ENCODE measurements at regions not wholly inside any gene's neighbourhood (a gene's known extent, or its start where the extent isn't known, plus 50 kb on each side); places are given as distances from the start of the nearest gene placed in this dataset.

DNA sequence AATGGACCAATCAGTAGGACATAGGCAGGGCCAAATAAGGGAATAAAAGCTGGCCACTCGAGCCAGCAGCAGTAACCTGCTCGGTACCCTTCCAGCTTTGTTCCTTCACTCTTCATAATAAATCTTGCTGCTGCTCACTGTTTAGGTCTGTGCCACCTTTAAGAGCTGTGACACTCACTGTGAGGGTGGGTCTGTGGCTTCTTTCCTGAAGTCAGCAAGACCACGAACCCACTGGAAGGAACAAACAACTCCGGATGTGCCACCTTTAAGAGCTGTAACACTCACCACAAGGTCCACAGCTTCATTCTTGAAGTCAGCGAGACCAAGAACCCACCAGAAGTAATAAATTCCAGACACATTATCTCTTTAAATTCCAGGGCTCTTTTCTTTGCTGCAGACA, 1922.3 kb upstream of the PCDH20 start:
- Mint-ChIP-seq H3K36me3 (ENCODE audit: low read depth) (no peaks in the 10 kb centered on the region), H3K4me3 (no peak overlapping the region), H3K27me3 (ENCODE audit: insufficient read depth, low read depth, poor library complexity) (peaks cover 3% of the 10 kb centered on the region), H3K27ac (no peak overlapping the region), H3K9me3 (no peaks in the 10 kb centered on the region), H3K4me1 (no peaks in the 10 kb centered on the region)
- no peaks in the 10 kb centered on the region for H3K79me2 ChIP-seq (replicated peaks; ENCODE audit: insufficient read depth)
- H3K4me3 ChIP-seq: no peak overlapping the region
- no peak overlapping the region for H2AFZ ChIP-seq
- H3F3A ChIP-seq (replicated peaks; ENCODE audit: low read depth): no peaks in the 10 kb centered on the region
- no peak for DNase-seq (ENCODE audit: low spot score)
- H3K27ac ChIP-seq (ENCODE audit: low read depth): no peak overlapping the region
- no peaks in the 10 kb centered on the region for H4K20me1 ChIP-seq (replicated peaks; ENCODE audit: insufficient read depth)
- peaks cover 4% of the 10 kb centered on the region; the same call in 1 of the 2 replicates for H3K9me2 ChIP-seq (ENCODE audit: insufficient read depth)
- no peak overlapping the region for H3K4me2 ChIP-seq
- no peak for TF ChIP-seq JUNB (IDR thresholded peaks at IDR 0.05; ENCODE audit: unreplicated experiment)
- no peak for TF ChIP-seq EZH2 (IDR thresholded peaks at IDR 0.05; ENCODE audit: low read depth, unreplicated experiment)
- TF ChIP-seq, protein P1, sequence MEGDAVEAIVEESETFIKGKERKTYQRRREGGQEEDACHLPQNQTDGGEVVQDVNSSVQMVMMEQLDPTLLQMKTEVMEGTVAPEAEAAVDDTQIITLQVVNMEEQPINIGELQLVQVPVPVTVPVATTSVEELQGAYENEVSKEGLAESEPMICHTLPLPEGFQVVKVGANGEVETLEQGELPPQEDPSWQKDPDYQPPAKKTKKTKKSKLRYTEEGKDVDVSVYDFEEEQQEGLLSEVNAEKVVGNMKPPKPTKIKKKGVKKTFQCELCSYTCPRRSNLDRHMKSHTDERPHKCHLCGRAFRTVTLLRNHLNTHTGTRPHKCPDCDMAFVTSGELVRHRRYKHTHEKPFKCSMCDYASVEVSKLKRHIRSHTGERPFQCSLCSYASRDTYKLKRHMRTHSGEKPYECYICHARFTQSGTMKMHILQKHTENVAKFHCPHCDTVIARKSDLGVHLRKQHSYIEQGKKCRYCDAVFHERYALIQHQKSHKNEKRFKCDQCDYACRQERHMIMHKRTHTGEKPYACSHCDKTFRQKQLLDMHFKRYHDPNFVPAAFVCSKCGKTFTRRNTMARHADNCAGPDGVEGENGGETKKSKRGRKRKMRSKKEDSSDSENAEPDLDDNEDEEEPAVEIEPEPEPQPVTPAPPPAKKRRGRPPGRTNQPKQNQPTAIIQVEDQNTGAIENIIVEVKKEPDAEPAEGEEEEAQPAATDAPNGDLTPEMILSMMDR (conservative IDR thresholded peaks at IDR 0.05; ENCODE audit: low read depth in 2 of 2): no peak
- no peak for TF ChIP-seq CREB1 (CRISPR knock-in tag; IDR thresholded peaks at IDR 0.05; ENCODE audit: low read depth)
- TF ChIP-seq STAT1 (IDR thresholded peaks at IDR 0.05; ENCODE audit: unreplicated experiment): no peak
- TF ChIP-seq POLR2AphosphoS5 (IDR thresholded peaks at IDR 0.05; ENCODE audit: low read depth): no peak
- TF ChIP-seq EZH2phosphoT487 (IDR thresholded peaks at IDR 0.05; ENCODE audit: unreplicated experiment): no peak
- TF ChIP-seq ZNF114 (CRISPR knock-in tag; IDR thresholded peaks at IDR 0.05): no peak
- no peak for TF ChIP-seq NANOG (IDR thresholded peaks at IDR 0.05; ENCODE audit: borderline replicate concordance)
- TF ChIP-seq, protein P2, sequence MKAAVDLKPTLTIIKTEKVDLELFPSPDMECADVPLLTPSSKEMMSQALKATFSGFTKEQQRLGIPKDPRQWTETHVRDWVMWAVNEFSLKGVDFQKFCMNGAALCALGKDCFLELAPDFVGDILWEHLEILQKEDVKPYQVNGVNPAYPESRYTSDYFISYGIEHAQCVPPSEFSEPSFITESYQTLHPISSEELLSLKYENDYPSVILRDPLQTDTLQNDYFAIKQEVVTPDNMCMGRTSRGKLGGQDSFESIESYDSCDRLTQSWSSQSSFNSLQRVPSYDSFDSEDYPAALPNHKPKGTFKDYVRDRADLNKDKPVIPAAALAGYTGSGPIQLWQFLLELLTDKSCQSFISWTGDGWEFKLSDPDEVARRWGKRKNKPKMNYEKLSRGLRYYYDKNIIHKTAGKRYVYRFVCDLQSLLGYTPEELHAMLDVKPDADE (IDR thresholded peaks at IDR 0.05): no peak
- TF ChIP-seq, protein P3, sequence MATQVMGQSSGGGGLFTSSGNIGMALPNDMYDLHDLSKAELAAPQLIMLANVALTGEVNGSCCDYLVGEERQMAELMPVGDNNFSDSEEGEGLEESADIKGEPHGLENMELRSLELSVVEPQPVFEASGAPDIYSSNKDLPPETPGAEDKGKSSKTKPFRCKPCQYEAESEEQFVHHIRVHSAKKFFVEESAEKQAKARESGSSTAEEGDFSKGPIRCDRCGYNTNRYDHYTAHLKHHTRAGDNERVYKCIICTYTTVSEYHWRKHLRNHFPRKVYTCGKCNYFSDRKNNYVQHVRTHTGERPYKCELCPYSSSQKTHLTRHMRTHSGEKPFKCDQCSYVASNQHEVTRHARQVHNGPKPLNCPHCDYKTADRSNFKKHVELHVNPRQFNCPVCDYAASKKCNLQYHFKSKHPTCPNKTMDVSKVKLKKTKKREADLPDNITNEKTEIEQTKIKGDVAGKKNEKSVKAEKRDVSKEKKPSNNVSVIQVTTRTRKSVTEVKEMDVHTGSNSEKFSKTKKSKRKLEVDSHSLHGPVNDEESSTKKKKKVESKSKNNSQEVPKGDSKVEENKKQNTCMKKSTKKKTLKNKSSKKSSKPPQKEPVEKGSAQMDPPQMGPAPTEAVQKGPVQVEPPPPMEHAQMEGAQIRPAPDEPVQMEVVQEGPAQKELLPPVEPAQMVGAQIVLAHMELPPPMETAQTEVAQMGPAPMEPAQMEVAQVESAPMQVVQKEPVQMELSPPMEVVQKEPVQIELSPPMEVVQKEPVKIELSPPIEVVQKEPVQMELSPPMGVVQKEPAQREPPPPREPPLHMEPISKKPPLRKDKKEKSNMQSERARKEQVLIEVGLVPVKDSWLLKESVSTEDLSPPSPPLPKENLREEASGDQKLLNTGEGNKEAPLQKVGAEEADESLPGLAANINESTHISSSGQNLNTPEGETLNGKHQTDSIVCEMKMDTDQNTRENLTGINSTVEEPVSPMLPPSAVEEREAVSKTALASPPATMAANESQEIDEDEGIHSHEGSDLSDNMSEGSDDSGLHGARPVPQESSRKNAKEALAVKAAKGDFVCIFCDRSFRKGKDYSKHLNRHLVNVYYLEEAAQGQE (IDR thresholded peaks at IDR 0.05; ENCODE audit: unreplicated experiment): no peak
- TF ChIP-seq, protein P4, sequence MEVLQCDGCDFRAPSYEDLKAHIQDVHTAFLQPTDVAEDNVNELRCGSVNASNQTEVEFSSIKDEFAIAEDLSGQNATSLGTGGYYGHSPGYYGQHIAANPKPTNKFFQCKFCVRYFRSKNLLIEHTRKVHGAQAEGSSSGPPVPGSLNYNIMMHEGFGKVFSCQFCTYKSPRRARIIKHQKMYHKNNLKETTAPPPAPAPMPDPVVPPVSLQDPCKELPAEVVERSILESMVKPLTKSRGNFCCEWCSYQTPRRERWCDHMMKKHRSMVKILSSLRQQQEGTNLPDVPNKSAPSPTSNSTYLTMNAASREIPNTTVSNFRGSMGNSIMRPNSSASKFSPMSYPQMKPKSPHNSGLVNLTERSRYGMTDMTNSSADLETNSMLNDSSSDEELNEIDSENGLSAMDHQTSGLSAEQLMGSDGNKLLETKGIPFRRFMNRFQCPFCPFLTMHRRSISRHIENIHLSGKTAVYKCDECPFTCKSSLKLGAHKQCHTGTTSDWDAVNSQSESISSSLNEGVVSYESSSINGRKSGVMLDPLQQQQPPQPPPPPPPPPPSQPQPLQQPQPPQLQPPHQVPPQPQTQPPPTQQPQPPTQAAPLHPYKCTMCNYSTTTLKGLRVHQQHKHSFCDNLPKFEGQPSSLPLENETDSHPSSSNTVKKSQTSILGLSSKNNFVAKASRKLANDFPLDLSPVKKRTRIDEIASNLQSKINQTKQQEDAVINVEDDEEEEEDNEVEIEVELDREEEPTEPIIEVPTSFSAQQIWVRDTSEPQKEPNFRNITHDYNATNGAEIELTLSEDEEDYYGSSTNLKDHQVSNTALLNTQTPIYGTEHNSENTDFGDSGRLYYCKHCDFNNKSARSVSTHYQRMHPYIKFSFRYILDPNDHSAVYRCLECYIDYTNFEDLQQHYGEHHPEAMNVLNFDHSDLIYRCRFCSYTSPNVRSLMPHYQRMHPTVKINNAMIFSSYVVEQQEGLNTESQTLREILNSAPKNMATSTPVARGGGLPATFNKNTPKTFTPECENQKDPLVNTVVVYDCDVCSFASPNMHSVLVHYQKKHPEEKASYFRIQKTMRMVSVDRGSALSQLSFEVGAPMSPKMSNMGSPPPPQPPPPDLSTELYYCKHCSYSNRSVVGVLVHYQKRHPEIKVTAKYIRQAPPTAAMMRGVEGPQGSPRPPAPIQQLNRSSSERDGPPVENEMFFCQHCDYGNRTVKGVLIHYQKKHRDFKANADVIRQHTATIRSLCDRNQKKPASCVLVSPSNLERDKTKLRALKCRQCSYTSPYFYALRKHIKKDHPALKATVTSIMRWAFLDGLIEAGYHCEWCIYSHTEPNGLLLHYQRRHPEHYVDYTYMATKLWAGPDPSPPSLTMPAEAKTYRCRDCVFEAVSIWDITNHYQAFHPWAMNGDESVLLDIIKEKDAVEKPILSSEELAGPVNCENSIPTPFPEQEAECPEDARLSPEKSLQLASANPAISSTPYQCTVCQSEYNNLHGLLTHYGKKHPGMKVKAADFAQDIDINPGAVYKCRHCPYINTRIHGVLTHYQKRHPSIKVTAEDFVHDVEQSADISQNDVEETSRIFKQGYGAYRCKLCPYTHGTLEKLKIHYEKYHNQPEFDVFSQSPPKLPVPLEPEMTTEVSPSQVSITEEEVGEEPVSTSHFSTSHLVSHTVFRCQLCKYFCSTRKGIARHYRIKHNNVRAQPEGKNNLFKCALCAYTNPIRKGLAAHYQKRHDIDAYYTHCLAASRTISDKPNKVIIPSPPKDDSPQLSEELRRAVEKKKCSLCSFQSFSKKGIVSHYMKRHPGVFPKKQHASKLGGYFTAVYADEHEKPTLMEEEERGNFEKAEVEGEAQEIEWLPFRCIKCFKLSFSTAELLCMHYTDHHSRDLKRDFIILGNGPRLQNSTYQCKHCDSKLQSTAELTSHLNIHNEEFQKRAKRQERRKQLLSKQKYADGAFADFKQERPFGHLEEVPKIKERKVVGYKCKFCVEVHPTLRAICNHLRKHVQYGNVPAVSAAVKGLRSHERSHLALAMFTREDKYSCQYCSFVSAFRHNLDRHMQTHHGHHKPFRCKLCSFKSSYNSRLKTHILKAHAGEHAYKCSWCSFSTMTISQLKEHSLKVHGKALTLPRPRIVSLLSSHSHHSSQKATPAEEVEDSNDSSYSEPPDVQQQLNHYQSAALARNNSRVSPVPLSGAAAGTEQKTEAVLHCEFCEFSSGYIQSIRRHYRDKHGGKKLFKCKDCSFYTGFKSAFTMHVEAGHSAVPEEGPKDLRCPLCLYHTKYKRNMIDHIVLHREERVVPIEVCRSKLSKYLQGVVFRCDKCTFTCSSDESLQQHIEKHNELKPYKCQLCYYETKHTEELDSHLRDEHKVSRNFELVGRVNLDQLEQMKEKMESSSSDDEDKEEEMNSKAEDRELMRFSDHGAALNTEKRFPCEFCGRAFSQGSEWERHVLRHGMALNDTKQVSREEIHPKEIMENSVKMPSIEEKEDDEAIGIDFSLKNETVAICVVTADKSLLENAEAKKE (CRISPR knock-in tag; IDR thresholded peaks at IDR 0.05): no peak
- no peak for TF ChIP-seq ZNF331 (CRISPR knock-in tag; IDR thresholded peaks at IDR 0.05; ENCODE audit: low read depth)
- H3K36me3 ChIP-seq (ENCODE audit: insufficient read depth): no peaks in the 10 kb centered on the region; the same call in 1 of the 2 replicates
- no peak for ATAC-seq
- H3K27me3 ChIP-seq (ENCODE audit: insufficient read depth): no peaks in the 10 kb centered on the region
- H3K4me1 ChIP-seq (ENCODE audit: insufficient read depth): no peaks in the 10 kb centered on the region

Data from GM23338 (cell line).